GM21576 (cell line): ENCODE measurements at regions not wholly inside any gene's neighbourhood (a gene's known extent, or its start where the extent isn't known, plus 50 kb on each side); places are given as distances from the start of the nearest gene placed in this dataset.
"Not testable (repeated sequence)": the region's sequence is repeated elsewhere in the genome, so short reads cannot be mapped to it uniquely, and the experiment has no call there.

Source experiments
- ATAC-seq: cut with Tn5 transposase; IDR thresholded peaks from one replicate; pipeline ENCODE4 v1.9.1; 2021; ENCODE audit warnings: mild to moderate bottlenecking, moderate library complexity; ENCODE audit not compliant: unreplicated experiment

GRCh38 chrX:97850911-97851310 lies 967.2 kb downstream of the RPA4 start:
- no peak for ATAC-seq

- no peak for ATAC-seq
Observed at GRCh38 chrX:97854086-97854485, 970.4 kb downstream of the RPA4 start.

GRCh38 chrX:97858592-97858991 lies 974.9 kb downstream of the RPA4 start:
- ATAC-seq, result no peak

- no peak for ATAC-seq
Observed at GRCh38 chrX:97860226-97860625, 976.5 kb downstream of the RPA4 start.

GRCh38 chrX:97863261-97863660 lies 979.6 kb downstream of the RPA4 start:
- no peak for ATAC-seq

GRCh38 chrX:97867266-97867665 lies 983.6 kb downstream of the RPA4 start:
- no peak for ATAC-seq

GRCh38 chrX:97876697-97877407 lies 993.1 kb downstream of the RPA4 start:
- no peak for ATAC-seq

GRCh38 chrX:97882306-97882705 lies 998.6 kb downstream of the RPA4 start:
- ATAC-seq, result no peak

- ATAC-seq, result no peak
Observed at GRCh38 chrX:97895751-97896150, 1012.0 kb downstream of the RPA4 start.

- ATAC-seq, result no peak
Observed at GRCh38 chrX:97897998-97898397, 1014.3 kb downstream of the RPA4 start.

GRCh38 chrX:97898798-97899197 lies 1015.1 kb downstream of the RPA4 start:
- ATAC-seq, result no peak

- ATAC-seq, result no peak
Observed at GRCh38 chrX:97907791-97908190, 1024.1 kb downstream of the RPA4 start.

GRCh38 chrX:97909245-97909644 lies 1025.5 kb downstream of the RPA4 start:
- peak; percentile 97 for ATAC-seq

GRCh38 chrX:97915390-97915789 lies 1031.7 kb downstream of the RPA4 start:
- ATAC-seq, result not testable (repeated sequence)

- not testable (repeated sequence) for ATAC-seq
Observed at GRCh38 chrX:97921223-97921622, 1037.5 kb downstream of the RPA4 start.

GRCh38 chrX:97931586-97931985 lies 1047.9 kb downstream of the RPA4 start:
- no peak for ATAC-seq

GRCh38 chrX:97936296-97936695 lies 1052.6 kb downstream of the RPA4 start:
- no peak for ATAC-seq

- no peak for ATAC-seq
Observed at GRCh38 chrX:97938706-97939105, 1055.0 kb downstream of the RPA4 start.

- ATAC-seq, result no peak
Observed at GRCh38 chrX:97968376-97969163, 1084.9 kb downstream of the RPA4 start.

GRCh38 chrX:97984641-97985040 lies 1100.9 kb downstream of the RPA4 start:
- no peak for ATAC-seq

GRCh38 chrX:97985096-97985495 lies 1101.4 kb downstream of the RPA4 start:
- no peak for ATAC-seq

- ATAC-seq, result no peak
Observed at GRCh38 chrX:97987979-97988378, 1104.3 kb downstream of the RPA4 start.
